ENCODE measurements at regions not wholly inside any gene's neighbourhood (a gene's known extent, or its start where the extent isn't known, plus 50 kb on each side); places are given as distances from the start of the nearest gene placed in this dataset.

DNA sequence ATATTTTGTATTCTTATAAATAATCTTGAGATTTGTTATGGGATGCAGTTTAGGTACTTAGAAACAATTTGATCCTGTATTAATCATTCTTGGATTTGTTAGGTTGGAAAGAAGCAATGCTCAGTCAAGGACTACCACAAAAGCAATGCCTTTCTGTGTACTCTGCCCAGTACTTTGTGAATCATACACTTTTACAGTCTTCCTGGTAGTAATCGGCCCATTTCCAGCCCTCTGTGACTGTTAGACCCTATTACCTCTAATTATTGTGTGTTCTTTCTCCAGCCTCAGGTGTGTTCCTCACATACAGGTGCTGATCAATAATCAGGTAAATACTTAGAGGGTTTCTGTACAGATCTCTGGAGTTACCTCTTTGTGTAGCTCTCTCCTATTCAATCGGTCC, 609.0 kb downstream of the KCNH5 start:
- no peak for TF ChIP-seq POLR2A (IDR thresholded peaks at IDR 0.05)
- TF ChIP-seq, protein P1, sequence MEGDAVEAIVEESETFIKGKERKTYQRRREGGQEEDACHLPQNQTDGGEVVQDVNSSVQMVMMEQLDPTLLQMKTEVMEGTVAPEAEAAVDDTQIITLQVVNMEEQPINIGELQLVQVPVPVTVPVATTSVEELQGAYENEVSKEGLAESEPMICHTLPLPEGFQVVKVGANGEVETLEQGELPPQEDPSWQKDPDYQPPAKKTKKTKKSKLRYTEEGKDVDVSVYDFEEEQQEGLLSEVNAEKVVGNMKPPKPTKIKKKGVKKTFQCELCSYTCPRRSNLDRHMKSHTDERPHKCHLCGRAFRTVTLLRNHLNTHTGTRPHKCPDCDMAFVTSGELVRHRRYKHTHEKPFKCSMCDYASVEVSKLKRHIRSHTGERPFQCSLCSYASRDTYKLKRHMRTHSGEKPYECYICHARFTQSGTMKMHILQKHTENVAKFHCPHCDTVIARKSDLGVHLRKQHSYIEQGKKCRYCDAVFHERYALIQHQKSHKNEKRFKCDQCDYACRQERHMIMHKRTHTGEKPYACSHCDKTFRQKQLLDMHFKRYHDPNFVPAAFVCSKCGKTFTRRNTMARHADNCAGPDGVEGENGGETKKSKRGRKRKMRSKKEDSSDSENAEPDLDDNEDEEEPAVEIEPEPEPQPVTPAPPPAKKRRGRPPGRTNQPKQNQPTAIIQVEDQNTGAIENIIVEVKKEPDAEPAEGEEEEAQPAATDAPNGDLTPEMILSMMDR (IDR thresholded peaks at IDR 0.05), result no peak

Data from heart left ventricle (tissue), 13 donors.